ENCODE measurements at regions not wholly inside any gene's neighbourhood (a gene's known extent, or its start where the extent isn't known, plus 50 kb on each side); places are given as distances from the start of the nearest gene placed in this dataset.

DNA sequence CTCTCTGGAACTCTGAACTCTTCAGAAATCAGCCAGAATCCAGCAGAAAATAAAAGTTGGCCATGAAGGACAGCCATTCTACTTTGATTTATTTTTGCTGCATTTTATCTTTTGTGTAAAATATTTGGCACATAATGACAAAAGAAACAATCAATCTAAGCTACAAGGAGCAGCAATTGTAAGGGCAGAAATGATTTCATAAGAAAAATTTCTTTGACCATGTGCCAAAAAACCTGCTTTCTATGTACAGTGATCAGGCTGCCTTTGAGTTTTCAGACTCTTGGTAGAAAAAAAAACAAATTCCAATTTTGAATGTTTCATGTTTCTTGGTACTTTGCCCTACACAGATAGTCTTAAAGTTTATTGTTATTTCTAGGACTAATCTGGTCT is 69.8 kb upstream of the SLC1A3 start:
- no peak for TF ChIP-seq POLR2AphosphoS5 (IDR thresholded peaks at IDR 0.05; ENCODE audit: low read depth, low read length)
- TF ChIP-seq CTCF (IDR thresholded peaks at IDR 0.05): no peak
- TF ChIP-seq TCF7L2 (IDR thresholded peaks at IDR 0.05; ENCODE audit: low read depth, low read length): no peak

All from Panc1 (cell line).